GM12878 (cell line): ENCODE measurements at regions not wholly inside any gene's neighbourhood (a gene's known extent, or its start where the extent isn't known, plus 50 kb on each side); places are given as distances from the start of the nearest gene placed in this dataset.

ENCODE experiments used
- ATAC-seq: fragments of 200-7000 bp; cut with Tn5 transposase; 3 replicates; pipeline ENCODE4 v1.9.1; 2020; ENCODE audit warnings: mild to moderate bottlenecking, moderate library complexity
- BruUV-seq: library from RNA; stranded (reverse); fragments of 400-500 nt; replicated peaks from 2 replicates; lab custom pipeline; 2021; lab: Mats Ljungman, UMichigan
- CTCF ChIA-PET: fragments of 300-600 bp; sonication (Branson Sonifier 250); formaldehyde crosslinking; extraction: SDS; loops from one replicate; lab custom pipeline; 2021; ENCODE audit warnings: inconsistent platforms; lab: Yijun Ruan, JAX
- POLR2A ChIA-PET: fragments of 350-600 bp; formaldehyde crosslinking; extraction: SDS; loops from one replicate; lab custom pipeline; 2021; ENCODE audit warnings: inconsistent platforms; lab: Charles Lee
- RAD21 ChIA-PET: fragments of 300-600 bp; sonication (Branson Sonifier 250); formaldehyde crosslinking; loops from one replicate; lab custom pipeline; 2023; ENCODE audit warnings: antibody characterized with exemption; ENCODE audit not compliant: unreplicated experiment; lab: Charles Lee
- SMC1A ChIA-PET: fragments of 300-600 bp; sonication (Branson Sonifier 250); formaldehyde crosslinking; loops from one replicate; lab custom pipeline; 2023; ENCODE audit not compliant: unreplicated experiment, uncharacterized antibody; lab: Charles Lee
- DNase-seq: peaks from one replicate; pipeline ENCODE4 v3.0.0-alpha.2; 2011; ENCODE audit warnings: low read depth, low spot score
- FAIRE-seq: peaks from 3 replicates; lab custom pipeline; 2011; peaks lifted over from hg19 to GRCh38; lab: Jason Lieb, UNC
- H2AFZ ChIP-seq: 2 replicates; pipeline ENCODE4 v1.6.0; 2011; ENCODE audit warnings: low read depth, low read length, control low read depth; ENCODE audit not compliant: control insufficient read depth
- H3K27ac ChIP-seq: 2 replicates; pipeline ENCODE4 v1.5.1; 2011; ENCODE audit warnings: control low read depth; ENCODE audit not compliant: control insufficient read depth, insufficient read depth
- H3K27me3 ChIP-seq, 2 experiments: replicated peaks in 1 of 2; 2 replicates each; pipeline versions ENCODE4 v1.6.0 to v1.6.1; 2011; ENCODE audit warnings: low read length in 1 of 2; ENCODE audit not compliant: control insufficient read depth in 2 of 2, insufficient read depth in 2 of 2
- H3K36me3 ChIP-seq, 2 experiments: 2 replicates each; pipeline ENCODE4 v1.5.1; 2011; ENCODE audit warnings: low read length in 1 of 2; ENCODE audit not compliant: control insufficient read depth in 2 of 2, insufficient read depth in 2 of 2
- H3K4me1 ChIP-seq: 2 replicates; pipeline ENCODE4 v1.6.1; 2011; ENCODE audit warnings: mild to moderate bottlenecking, low read length, moderate library complexity, mixed read lengths; ENCODE audit not compliant: control insufficient read depth, insufficient read depth
- H3K4me2 ChIP-seq: 2 replicates; pipeline ENCODE4 v1.6.0; 2011; ENCODE audit warnings: control low read depth; ENCODE audit not compliant: control insufficient read depth, insufficient read depth
- H3K4me3 ChIP-seq: fragments of 200-600 bp; sonication (generic); 2 replicates; pipeline ENCODE4 v1.5.1; 2016
- H3K79me2 ChIP-seq: 2 replicates; pipeline ENCODE4 v1.6.0; 2011; ENCODE audit warnings: low read length; ENCODE audit not compliant: control insufficient read depth, insufficient read depth
- H3K9ac ChIP-seq: 2 replicates; pipeline ENCODE4 v1.8.0; 2011; ENCODE audit warnings: low read length, control low read depth, mixed read lengths; ENCODE audit not compliant: control insufficient read depth, insufficient read depth
- H3K9me3 ChIP-seq: replicated peaks from 3 replicates; pipeline ENCODE4 v1.5.1; 2011; ENCODE audit warnings: mild to moderate bottlenecking, low read length; ENCODE audit not compliant: control insufficient read depth, insufficient read depth
- H4K20me1 ChIP-seq: 2 replicates; pipeline ENCODE4 v1.6.0; 2011; ENCODE audit not compliant: control insufficient read depth, insufficient read depth
- IKZF1 ChIP-seq: fragments of 450-650 bp; conservative IDR thresholded peaks from 2 replicates; pipeline ENCODE4 v1.6.1; 2017; ENCODE audit warnings: antibody characterized with exemption, mild to moderate bottlenecking
- IRF5 ChIP-seq: fragments of 450-650 bp; IDR thresholded peaks from 2 replicates; pipeline ENCODE4 v1.6.1; 2017; ENCODE audit warnings: borderline replicate concordance
- JUNB ChIP-seq: IDR thresholded peaks from 2 replicates; pipeline ENCODE4 v1.6.1; 2016; ENCODE audit warnings: antibody characterized with exemption, mild to moderate bottlenecking
- NFXL1 ChIP-seq: fragments of 450-650 bp; IDR thresholded peaks from 2 replicates; pipeline ENCODE4 v1.6.1; 2017; ENCODE audit warnings: antibody characterized with exemption, mild to moderate bottlenecking, borderline replicate concordance
- POLR2AphosphoS5 ChIP-seq: IDR thresholded peaks from 2 replicates; pipeline ENCODE4 v1.6.1; 2011; ENCODE audit warnings: mild to moderate bottlenecking, low read length, inconsistent platforms
- SUPT20H ChIP-seq: IDR thresholded peaks from 2 replicates; pipeline ENCODE4 v1.6.1; 2011; ENCODE audit warnings: low read depth, mild to moderate bottlenecking, low read length, moderate library complexity, borderline replicate concordance; ENCODE audit not compliant: control insufficient read depth
- TCF3 ChIP-seq: IDR thresholded peaks from 2 replicates; pipeline ENCODE4 v1.6.1; 2012; ENCODE audit warnings: low read depth, mild to moderate bottlenecking, low read length, borderline replicate concordance; ENCODE audit not compliant: insufficient read depth
- WGBS: methylation state at CpG from one replicate; pipeline ENCODE4 v1.1.6; 2016; ENCODE audit warnings: low lambda C conversion rate; ENCODE audit not compliant: insufficient replicate concordance, insufficient coverage; ENCODE audit errors: missing lambda C conversion rate; 5-methylcytosine and 5-hydroxymethylcytosine counted together
- in situ Hi-C: fragments of 300-500 bp; cut with MboI; formaldehyde crosslinking; loops from 9 replicates; pipeline ENCODE4 v1.14.3; 2018; ENCODE audit warnings: mixed read lengths
- intact Hi-C: fragments of 100-400 bp; cut with micrococcal nuclease; formaldehyde crosslinking; loops from one replicate; pipeline ENCODE4 v1.14.2; 2022; ENCODE audit not compliant: unreplicated experiment
- TF ChIP-seq, protein P1 (sequence below): fragments of 450-650 bp; IDR thresholded peaks from 2 replicates; pipeline ENCODE4 v1.6.1; 2017; ENCODE audit warnings: mild to moderate bottlenecking, moderate library complexity
- TF ChIP-seq, protein P2 (sequence below): fragments of 450-650 bp; IDR thresholded peaks from 2 replicates; pipeline ENCODE4 v1.6.1; 2016; ENCODE audit warnings: mild to moderate bottlenecking

DNA sequence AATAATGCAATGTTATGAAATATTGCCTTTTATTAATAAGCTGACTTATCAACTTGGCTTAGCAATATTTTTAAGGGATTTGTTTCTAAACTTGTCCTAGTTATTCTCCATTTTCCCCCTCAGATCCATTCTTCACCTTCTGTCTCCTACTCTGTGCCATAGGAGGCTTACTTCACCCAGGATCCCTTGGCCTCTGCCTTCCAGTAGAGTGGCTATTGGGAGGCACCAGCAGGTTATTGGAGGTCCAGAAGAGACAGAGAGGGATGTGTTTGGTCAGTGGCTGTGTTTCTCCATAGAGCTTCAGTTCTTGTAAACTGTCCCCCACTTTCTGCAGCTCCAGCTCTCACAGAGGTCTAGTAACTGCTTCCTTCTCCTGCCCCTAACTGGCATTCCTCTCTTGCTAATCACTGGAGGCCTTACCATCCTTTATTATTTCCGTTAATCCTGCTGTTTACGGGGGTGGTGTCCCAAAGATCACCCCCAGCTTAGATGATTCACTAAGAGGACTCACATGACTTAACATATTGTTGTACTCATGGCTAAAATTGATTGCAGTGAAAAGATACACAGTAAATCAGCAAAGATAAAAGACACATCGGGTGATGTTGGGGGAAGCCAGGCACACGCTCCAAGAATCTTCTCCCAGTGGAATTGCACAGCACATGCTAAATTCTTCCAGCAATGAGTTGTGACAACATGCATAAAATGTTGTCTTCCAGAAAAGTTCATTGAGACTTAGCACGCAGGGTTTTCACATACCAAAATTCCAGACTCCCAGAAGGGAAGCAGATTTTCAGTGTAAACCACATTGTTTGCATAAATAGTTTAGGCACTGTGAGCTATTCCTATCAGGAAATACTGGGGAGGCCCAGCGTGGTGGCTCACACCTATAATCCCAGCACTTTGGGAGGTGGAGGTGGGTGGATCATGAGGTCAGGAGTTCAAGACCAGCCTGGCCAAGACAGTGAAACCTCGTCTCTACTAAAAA, 67.5 kb downstream of the RPL22L1 start:
- Histone ChIP-seq H2AFZ (no peak overlapping the region), H3K4me1 (no peaks in the 10 kb centered on the region), H3K36me3 (no peaks in the 10 kb centered on the region), H3K27ac (no peak overlapping the region), H3K4me3 (no peak overlapping the region), H3K4me2 (no peak overlapping the region), H3K27me3 (peaks cover 0 to 1% of the 10 kb centered on the region in 2 experiments; a peak in 1 of 4 replicates), H3K9ac (no peak overlapping the region), H4K20me1 (no peaks in the 10 kb centered on the region), H3K9me3 (no peaks in the 10 kb centered on the region), H3K79me2 (no peaks in the 10 kb centered on the region)
- ChIA-PET SMC1A (no interaction called here), RAD21 (interaction anchor here (0.6 kb wide), 1 partner anchor 238 kb away, joined by 4 read pairs; no protein-coding TSS in a partner anchor), CTCF (interaction anchor here (1.2 to 3.2 kb wide), 2 partner anchors 9 to 389 kb away, joined by 8 to 21 read pairs; no protein-coding TSS in a partner anchor), POLR2A (no interaction called here)
- TF ChIP-seq NFXL1 (no peak), IRF5 (no peak), IKZF1 (no peak)
- 39% methylated on average over 7 of the region's 7 CpGs for WGBS
- no TSS peak for BruUV-seq
- ATAC-seq: no peak
- in situ Hi-C loops: no loop called here
- no peak for FAIRE-seq
- no peak for DNase-seq
- intact Hi-C loops: no loop called here

- H3K9me3 ChIP-seq: no peaks in the 10 kb centered on the region
- no peak overlapping the region for H3K27ac ChIP-seq
- H3K4me1 ChIP-seq: no peaks in the 10 kb centered on the region
- intact Hi-C loops (no loop called here), in situ Hi-C loops (no loop called here)
- no peaks in the 10 kb centered on the region for H4K20me1 ChIP-seq
- ChIA-PET SMC1A (no interaction called here), CTCF (interaction anchor here (3.2 kb wide), 1 partner anchor 10 kb away, joined by 21 read pairs; no protein-coding TSS in a partner anchor), POLR2A (no interaction called here), RAD21 (no interaction called here)
- no peak overlapping the region for H3K4me2 ChIP-seq
- FAIRE-seq (no peak), ATAC-seq (no peak), DNase-seq (no peak)
- H3K36me3 ChIP-seq: no peaks in the 10 kb centered on the region
- peaks cover 0 to 1% of the 10 kb centered on the region in 2 experiments; a peak in 1 of 4 replicates for H3K27me3 ChIP-seq
- BruUV-seq: no TSS peak
- no peak overlapping the region for H2AFZ ChIP-seq
- no peaks in the 10 kb centered on the region for H3K79me2 ChIP-seq
- H3K4me3 ChIP-seq: no peak overlapping the region
- WGBS: 7% methylated on average over 3 of the region's 3 CpGs
- H3K9ac ChIP-seq: no peak overlapping the region
- TF ChIP-seq, protein P1, sequence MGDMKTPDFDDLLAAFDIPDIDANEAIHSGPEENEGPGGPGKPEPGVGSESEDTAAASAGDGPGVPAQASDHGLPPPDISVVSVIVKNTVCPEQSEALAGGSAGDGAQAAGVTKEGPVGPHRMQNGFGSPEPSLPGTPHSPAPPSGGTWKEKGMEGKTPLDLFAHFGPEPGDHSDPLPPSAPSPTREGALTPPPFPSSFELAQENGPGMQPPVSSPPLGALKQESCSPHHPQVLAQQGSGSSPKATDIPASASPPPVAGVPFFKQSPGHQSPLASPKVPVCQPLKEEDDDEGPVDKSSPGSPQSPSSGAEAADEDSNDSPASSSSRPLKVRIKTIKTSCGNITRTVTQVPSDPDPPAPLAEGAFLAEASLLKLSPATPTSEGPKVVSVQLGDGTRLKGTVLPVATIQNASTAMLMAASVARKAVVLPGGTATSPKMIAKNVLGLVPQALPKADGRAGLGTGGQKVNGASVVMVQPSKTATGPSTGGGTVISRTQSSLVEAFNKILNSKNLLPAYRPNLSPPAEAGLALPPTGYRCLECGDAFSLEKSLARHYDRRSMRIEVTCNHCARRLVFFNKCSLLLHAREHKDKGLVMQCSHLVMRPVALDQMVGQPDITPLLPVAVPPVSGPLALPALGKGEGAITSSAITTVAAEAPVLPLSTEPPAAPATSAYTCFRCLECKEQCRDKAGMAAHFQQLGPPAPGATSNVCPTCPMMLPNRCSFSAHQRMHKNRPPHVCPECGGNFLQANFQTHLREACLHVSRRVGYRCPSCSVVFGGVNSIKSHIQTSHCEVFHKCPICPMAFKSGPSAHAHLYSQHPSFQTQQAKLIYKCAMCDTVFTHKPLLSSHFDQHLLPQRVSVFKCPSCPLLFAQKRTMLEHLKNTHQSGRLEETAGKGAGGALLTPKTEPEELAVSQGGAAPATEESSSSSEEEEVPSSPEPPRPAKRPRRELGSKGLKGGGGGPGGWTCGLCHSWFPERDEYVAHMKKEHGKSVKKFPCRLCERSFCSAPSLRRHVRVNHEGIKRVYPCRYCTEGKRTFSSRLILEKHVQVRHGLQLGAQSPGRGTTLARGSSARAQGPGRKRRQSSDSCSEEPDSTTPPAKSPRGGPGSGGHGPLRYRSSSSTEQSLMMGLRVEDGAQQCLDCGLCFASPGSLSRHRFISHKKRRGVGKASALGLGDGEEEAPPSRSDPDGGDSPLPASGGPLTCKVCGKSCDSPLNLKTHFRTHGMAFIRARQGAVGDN: no peak
- TF ChIP-seq SUPT20H: no peak
- TF ChIP-seq, protein P2, sequence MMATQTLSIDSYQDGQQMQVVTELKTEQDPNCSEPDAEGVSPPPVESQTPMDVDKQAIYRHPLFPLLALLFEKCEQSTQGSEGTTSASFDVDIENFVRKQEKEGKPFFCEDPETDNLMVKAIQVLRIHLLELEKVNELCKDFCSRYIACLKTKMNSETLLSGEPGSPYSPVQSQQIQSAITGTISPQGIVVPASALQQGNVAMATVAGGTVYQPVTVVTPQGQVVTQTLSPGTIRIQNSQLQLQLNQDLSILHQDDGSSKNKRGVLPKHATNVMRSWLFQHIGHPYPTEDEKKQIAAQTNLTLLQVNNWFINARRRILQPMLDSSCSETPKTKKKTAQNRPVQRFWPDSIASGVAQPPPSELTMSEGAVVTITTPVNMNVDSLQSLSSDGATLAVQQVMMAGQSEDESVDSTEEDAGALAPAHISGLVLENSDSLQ: no peak
- no peak for TF ChIP-seq JUNB
- TF ChIP-seq POLR2AphosphoS5: no peak
- TF ChIP-seq TCF3: no peak
Measured at GRCh38 chr3:170801597-170801996, 68.4 kb downstream of the RPL22L1 start.
